ENCODE measurements at regions not wholly inside any gene's neighbourhood (a gene's known extent, or its start where the extent isn't known, plus 50 kb on each side); places are given as distances from the start of the nearest gene placed in this dataset.

- no peaks in the 10 kb centered on the region for H3K27me3 ChIP-seq (ENCODE audit: control insufficient read depth, extremely low read depth, insufficient read depth, low read length)
- FAIRE-seq (no peak), DNase-seq (ENCODE audit: low read depth, low spot score) (no peak)
- H4K20me1 ChIP-seq (ENCODE audit: control insufficient read depth, extremely low read depth, insufficient read depth, low read length) = no peaks in the 10 kb centered on the region
- H3K9ac ChIP-seq (ENCODE audit: control insufficient read depth, extremely low read depth, insufficient read depth, low read length) = no peak overlapping the region
- no peak overlapping the region for H3K4me3 ChIP-seq (ENCODE audit: control insufficient read depth in 2 of 3, extremely low read depth in 1 of 3, insufficient read depth in 2 of 3, low read depth in 1 of 3, low read length in 3 of 3)
- H3K9me1 ChIP-seq (ENCODE audit: control insufficient read depth, extremely low read depth, insufficient read depth, low read length) = no peaks in the 10 kb centered on the region
- no peaks in the 10 kb centered on the region for H3K9me3 ChIP-seq (ENCODE audit: control insufficient read depth, low read depth, low read length)
- no peaks in the 10 kb centered on the region for H3K4me1 ChIP-seq (ENCODE audit: control insufficient read depth, extremely low read depth, insufficient read depth, low read length)
- H2AFZ ChIP-seq (ENCODE audit: control insufficient read depth, low read length) = no peak overlapping the region
- H3K27ac ChIP-seq (ENCODE audit: control insufficient read depth, insufficient read depth, low read length) = no peak overlapping the region
- TF ChIP-seq EZH2 (IDR thresholded peaks at IDR 0.05; ENCODE audit: low read length) (no peak), CTCF (optimal IDR thresholded peaks at IDR 0.05 in 1 of 3, IDR thresholded peaks at IDR 0.05 in 1 of 3, conservative IDR thresholded peaks at IDR 0.05 in 1 of 3; ENCODE audit: extremely low read depth in 1 of 3, insufficient read depth in 2 of 3, low read length in 3 of 3) (no peak)
- no peaks in the 10 kb centered on the region for H3K36me3 ChIP-seq (ENCODE audit: control insufficient read depth in 2 of 2, extremely low read depth in 1 of 2, insufficient read depth in 2 of 2, low read length in 2 of 2)
- no peak overlapping the region for H3K4me2 ChIP-seq (ENCODE audit: control insufficient read depth, extremely low read depth, insufficient read depth, low read depth, low read length)
- H3K79me2 ChIP-seq (ENCODE audit: control insufficient read depth, insufficient read depth, low read length) = no peaks in the 10 kb centered on the region
- dilution Hi-C loops (cut with MboI; ENCODE audit: extremely low pct_ligation_motif_present, low sequenced_read_pairs) = no loop called here
Observed at GRCh38 chr1:239819756-239820250, 271.9 kb upstream of the FMN2 start.

DNA sequence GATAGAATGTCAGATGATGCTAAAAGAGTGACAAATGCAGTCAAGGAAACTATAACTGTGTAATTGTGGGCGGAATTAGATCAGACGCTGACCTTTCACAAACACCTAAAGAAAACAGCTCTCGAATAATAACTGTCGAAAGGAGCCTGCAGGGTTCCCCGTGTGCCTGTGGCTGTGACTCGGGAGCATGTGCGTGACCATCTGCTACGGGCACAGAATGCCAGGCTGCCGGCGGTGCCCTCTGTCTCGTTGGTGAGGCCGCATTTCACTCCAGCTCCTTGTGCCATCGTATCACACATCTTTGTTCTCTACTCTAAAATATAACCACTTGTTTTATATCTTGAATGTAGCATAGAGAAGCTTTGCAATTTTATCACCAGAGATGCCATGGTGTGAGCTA, 267.8 kb upstream of the FMN2 start:
- Histone ChIP-seq H3K4me2 (ENCODE audit: control insufficient read depth, extremely low read depth, insufficient read depth, low read depth, low read length) (no peak overlapping the region), H3K9me3 (ENCODE audit: control insufficient read depth, low read depth, low read length) (peaks cover 2% of the 10 kb centered on the region), H3K27ac (ENCODE audit: control insufficient read depth, insufficient read depth, low read length) (no peak overlapping the region), H3K27me3 (ENCODE audit: control insufficient read depth, extremely low read depth, insufficient read depth, low read length) (no peaks in the 10 kb centered on the region), H3K9ac (ENCODE audit: control insufficient read depth, extremely low read depth, insufficient read depth, low read length) (no peak overlapping the region), H3K4me1 (ENCODE audit: control insufficient read depth, extremely low read depth, insufficient read depth, low read length) (no peaks in the 10 kb centered on the region), H3K9me1 (ENCODE audit: control insufficient read depth, extremely low read depth, insufficient read depth, low read length) (no peaks in the 10 kb centered on the region), H3K4me3 (ENCODE audit: control insufficient read depth in 2 of 3, extremely low read depth in 1 of 3, insufficient read depth in 2 of 3, low read depth in 1 of 3, low read length in 3 of 3) (no peak overlapping the region), H2AFZ (ENCODE audit: control insufficient read depth, low read length) (no peak overlapping the region), H3K79me2 (ENCODE audit: control insufficient read depth, insufficient read depth, low read length) (no peaks in the 10 kb centered on the region), H4K20me1 (ENCODE audit: control insufficient read depth, extremely low read depth, insufficient read depth, low read length) (no peaks in the 10 kb centered on the region), H3K36me3 (ENCODE audit: control insufficient read depth in 2 of 2, extremely low read depth in 1 of 2, insufficient read depth in 2 of 2, low read length in 2 of 2) (no peaks in the 10 kb centered on the region)
- TF ChIP-seq CTCF (optimal IDR thresholded peaks at IDR 0.05 in 1 of 3, IDR thresholded peaks at IDR 0.05 in 1 of 3, conservative IDR thresholded peaks at IDR 0.05 in 1 of 3; ENCODE audit: extremely low read depth in 1 of 3, insufficient read depth in 2 of 3, low read length in 3 of 3) (no peak), EZH2 (IDR thresholded peaks at IDR 0.05; ENCODE audit: low read length) (no peak)
- FAIRE-seq (no peak), DNase-seq (ENCODE audit: low read depth, low spot score) (no peak)
- dilution Hi-C loops (cut with MboI; ENCODE audit: extremely low pct_ligation_motif_present, low sequenced_read_pairs) = no loop called here

Data from keratinocyte (primary cell).